PC-3 (cell line): ENCODE measurements at regions not wholly inside any gene's neighbourhood (a gene's known extent, or its start where the extent isn't known, plus 50 kb on each side); places are given as distances from the start of the nearest gene placed in this dataset.

Experiments
- ATAC-seq: fragments of 200-7000 bp; cut with Tn5 transposase; 2 replicates; pipeline ENCODE4 v1.9.1; 2020; ENCODE audit warnings: mild to moderate bottlenecking, moderate library complexity
- BruUV-seq: library from RNA; stranded (reverse); fragments of 400-500 nt; replicated peaks from 2 replicates; lab custom pipeline; 2021; lab: Mats Ljungman, UMichigan
- CTCF ChIA-PET: fragments of 300-600 bp; sonication (Branson Sonifier 250); formaldehyde crosslinking; loops from one replicate; lab custom pipeline; 2022; ENCODE audit warnings: antibody characterized with exemption; lab: Charles Lee
- POLR2A ChIA-PET: fragments of 300-600 bp; sonication (Branson Sonifier 250); formaldehyde crosslinking; loops from one replicate; lab custom pipeline; 2022; ENCODE audit warnings: antibody characterized with exemption; ENCODE audit not compliant: unreplicated experiment; lab: Charles Lee
- DNase-seq: peaks from one replicate; pipeline ENCODE4 v3.0.0-alpha.2; 2015
- H2AFZ ChIP-seq: fragments of 300-600 bp; sonication (generic); 2 replicates; pipeline ENCODE4 v1.6.0; 2016; ENCODE audit warnings: antibody characterized with exemption, low read length
- H3F3A ChIP-seq: fragments of 300-600 bp; sonication (generic); one replicate; pipeline ENCODE4 v1.6.0; 2017; ENCODE audit warnings: antibody characterized with exemption, low read length, control low read depth, mild to moderate bottlenecking; ENCODE audit not compliant: unreplicated experiment
- H3K27ac ChIP-seq: fragments of 300-600 bp; sonication (generic); 2 replicates; pipeline ENCODE4 v1.5.1; 2016; ENCODE audit warnings: mild to moderate bottlenecking, low read length
- H3K27me3 ChIP-seq: fragments of 300-600 bp; sonication (generic); 2 replicates; pipeline ENCODE4 v1.6.1; 2016; ENCODE audit warnings: low read length, mixed read lengths
- H3K36me3 ChIP-seq: fragments of 300-600 bp; sonication (generic); 2 replicates; pipeline ENCODE4 v1.6.1; 2016; ENCODE audit warnings: low read depth, mixed run types, low read length, mixed read lengths
- H3K4me1 ChIP-seq: fragments of 300-600 bp; sonication (generic); 2 replicates; pipeline ENCODE4 v1.5.1; 2016; ENCODE audit warnings: low read length; ENCODE audit not compliant: insufficient read depth
- H3K4me2 ChIP-seq: fragments of 300-600 bp; sonication (generic); 2 replicates; pipeline ENCODE4 v1.6.0; 2016; ENCODE audit warnings: low read length
- H3K4me3 ChIP-seq: fragments of 300-600 bp; sonication (generic); 2 replicates; pipeline ENCODE4 v1.5.1; 2016; ENCODE audit warnings: mild to moderate bottlenecking, low read length, mixed read lengths
- H3K79me2 ChIP-seq: fragments of 300-600 bp; sonication (generic); 2 replicates; pipeline ENCODE4 v1.6.1; 2017; ENCODE audit warnings: low read length, mixed read lengths
- H3K9ac ChIP-seq: fragments of 300-600 bp; sonication (generic); 2 replicates; pipeline ENCODE4 v1.6.0; 2016; ENCODE audit warnings: mild to moderate bottlenecking, low read length
- H3K9me2 ChIP-seq: fragments of 300-600 bp; sonication (generic); replicated peaks from 2 replicates; pipeline ENCODE4 v1.6.1; 2016; ENCODE audit warnings: mixed run types, low read length, mixed read lengths
- H3K9me3 ChIP-seq: fragments of 300-600 bp; sonication (generic); 2 replicates; pipeline ENCODE4 v1.6.1; 2016; ENCODE audit warnings: low read length, mixed read lengths
- H4K20me1 ChIP-seq: fragments of 300-600 bp; sonication (generic); 2 replicates; pipeline ENCODE4 v1.6.1; 2016; ENCODE audit warnings: low read length, mixed read lengths
- CTCF ChIP-seq: fragments of 300-600 bp; sonication (generic); conservative IDR thresholded peaks from 2 replicates; pipeline ENCODE4 v1.5.1; 2017; ENCODE audit warnings: antibody characterized with exemption, low read depth, mild to moderate bottlenecking, low read length
- EZH2 ChIP-seq: fragments of 300-600 bp; sonication (generic); IDR thresholded peaks from one replicate; pipeline ENCODE4 v1.6.1; 2017; ENCODE audit warnings: antibody characterized with exemption, mild to moderate bottlenecking, low read length; ENCODE audit not compliant: unreplicated experiment
- EZH2phosphoT487 ChIP-seq: fragments of 300-600 bp; sonication (generic); IDR thresholded peaks from 2 replicates; pipeline ENCODE4 v1.6.1; 2018; ENCODE audit warnings: mild to moderate bottlenecking, antibody characterized with exemption, low read length, borderline replicate concordance
- intact Hi-C: fragments of 100-400 bp; cut with micrococcal nuclease; formaldehyde crosslinking; loops from 2 replicates; pipeline ENCODE4 v1.9.0; 2023

GRCh38 chr5:155839251-155840037 is 487.5 kb upstream of the SGCD start:
- H3K4me2 ChIP-seq: no peak overlapping the region
- no TSS peak for BruUV-seq
- ChIA-PET CTCF (no interaction called here), POLR2A (no interaction called here)
- H3K4me3 ChIP-seq: no peak overlapping the region
- H3K27ac ChIP-seq: no peak overlapping the region
- H2AFZ ChIP-seq: no peak overlapping the region
- no peak for TF ChIP-seq EZH2phosphoT487
- TF ChIP-seq CTCF: no peak
- TF ChIP-seq EZH2: no peak
- no peak overlapping the region for H3K9ac ChIP-seq
- no peaks in the 10 kb centered on the region for H4K20me1 ChIP-seq
- no peaks in the 10 kb centered on the region for H3K9me3 ChIP-seq
- no peaks in the 10 kb centered on the region for H3K79me2 ChIP-seq
- no peaks in the 10 kb centered on the region for H3F3A ChIP-seq
- H3K9me2 ChIP-seq: no peaks in the 10 kb centered on the region
- intact Hi-C loops: no loop called here
- no peak for DNase-seq
- no peaks in the 10 kb centered on the region for H3K27me3 ChIP-seq
- no peaks in the 10 kb centered on the region for H3K4me1 ChIP-seq
- no peak for ATAC-seq
- H3K36me3 ChIP-seq: no peaks in the 10 kb centered on the region

- H3K4me1 ChIP-seq: no peaks in the 10 kb centered on the region
- no peak overlapping the region for H2AFZ ChIP-seq
- H3K79me2 ChIP-seq: no peaks in the 10 kb centered on the region
- CTCF ChIA-PET: no interaction called here
- no peaks in the 10 kb centered on the region for H3K9me2 ChIP-seq
- intact Hi-C loops: no loop called here
- no peaks in the 10 kb centered on the region for H3F3A ChIP-seq
- no peaks in the 10 kb centered on the region for H3K9me3 ChIP-seq
- TF ChIP-seq CTCF (no peak), EZH2phosphoT487 (no peak), EZH2 (no peak)
- no peak overlapping the region for H3K4me2 ChIP-seq
- POLR2A ChIA-PET: no interaction called here
- DNase-seq: no peak
- no peaks in the 10 kb centered on the region for H3K27me3 ChIP-seq
- no peak for ATAC-seq
- no TSS peak for BruUV-seq
- no peaks in the 10 kb centered on the region for H4K20me1 ChIP-seq
- no peak overlapping the region for H3K4me3 ChIP-seq
- H3K27ac ChIP-seq: no peak overlapping the region
- no peaks in the 10 kb centered on the region for H3K36me3 ChIP-seq
- no peak overlapping the region for H3K9ac ChIP-seq
Observed at GRCh38 chr5:155844542-155844941, 482.4 kb upstream of the SGCD start.

GRCh38 chr5:155850370-155850769 is 476.6 kb upstream of the SGCD start:
- Histone ChIP-seq H3K9ac (no peak overlapping the region), H4K20me1 (no peaks in the 10 kb centered on the region), H3F3A (no peaks in the 10 kb centered on the region), H3K27me3 (no peaks in the 10 kb centered on the region), H3K9me3 (no peaks in the 10 kb centered on the region), H3K36me3 (no peaks in the 10 kb centered on the region), H3K27ac (no peak overlapping the region), H3K4me2 (no peak overlapping the region), H2AFZ (no peak overlapping the region), H3K9me2 (no peaks in the 10 kb centered on the region), H3K4me1 (no peaks in the 10 kb centered on the region), H3K79me2 (no peaks in the 10 kb centered on the region), H3K4me3 (no peak overlapping the region)
- CTCF ChIA-PET: no interaction called here
- ATAC-seq (no peak), DNase-seq (no peak)
- TF ChIP-seq CTCF (no peak), EZH2 (no peak), EZH2phosphoT487 (no peak)
- POLR2A ChIA-PET: no interaction called here
- intact Hi-C loops: no loop called here
- no TSS peak for BruUV-seq
